ENCODE measurements at regions not wholly inside any gene's neighbourhood (a gene's known extent, or its start where the extent isn't known, plus 50 kb on each side); places are given as distances from the start of the nearest gene placed in this dataset.

- no peak for DNase-seq (ENCODE audit: low read depth)
- no peak for TF ChIP-seq CTCF (conservative IDR thresholded peaks at IDR 0.05; ENCODE audit: low read depth, low read length)
- no peak overlapping the region for H3K4me3 ChIP-seq (ENCODE audit: low read length)
Observed at GRCh38 chr2:145260674-145261073, 740.8 kb upstream of the ZEB2 start.

GRCh38 chr2:145260081-145260480 lies 740.2 kb upstream of the ZEB2 start:
- TF ChIP-seq CTCF (conservative IDR thresholded peaks at IDR 0.05; ENCODE audit: low read depth, low read length) = no peak
- H3K4me3 ChIP-seq (ENCODE audit: low read length) = no peak overlapping the region
- DNase-seq (ENCODE audit: low read depth) = no peak

GRCh38 chr2:145258903-145259579 lies 739.1 kb upstream of the ZEB2 start:
- no peak for DNase-seq (ENCODE audit: low read depth)
- TF ChIP-seq CTCF (conservative IDR thresholded peaks at IDR 0.05; ENCODE audit: low read depth, low read length) = no peak
- H3K4me3 ChIP-seq (ENCODE audit: low read length) = no peak overlapping the region

DNA sequence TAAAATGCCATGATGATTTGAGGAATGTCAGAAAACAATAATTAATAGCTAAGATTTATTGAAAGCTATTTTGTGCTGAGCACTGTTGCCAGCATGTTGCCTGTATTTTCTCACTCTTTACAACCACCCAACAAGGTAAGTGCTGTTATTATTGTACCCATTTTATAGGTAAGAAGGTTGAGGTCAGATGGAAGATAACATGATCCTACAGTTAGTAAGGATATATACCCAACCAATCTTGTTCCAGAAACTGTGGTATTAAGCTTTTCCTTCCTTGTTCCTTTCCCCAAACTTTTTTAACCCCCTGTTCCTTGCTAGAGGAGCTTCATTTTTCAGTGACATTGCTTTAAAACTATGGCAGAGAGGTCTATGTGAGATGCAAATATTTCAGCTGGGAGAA lies 738.0 kb upstream of the ZEB2 start:
- no peak for TF ChIP-seq CTCF (conservative IDR thresholded peaks at IDR 0.05; ENCODE audit: low read depth, low read length)
- DNase-seq (ENCODE audit: low read depth) = no peak
- H3K4me3 ChIP-seq (ENCODE audit: low read length) = no peak overlapping the region

DNA sequence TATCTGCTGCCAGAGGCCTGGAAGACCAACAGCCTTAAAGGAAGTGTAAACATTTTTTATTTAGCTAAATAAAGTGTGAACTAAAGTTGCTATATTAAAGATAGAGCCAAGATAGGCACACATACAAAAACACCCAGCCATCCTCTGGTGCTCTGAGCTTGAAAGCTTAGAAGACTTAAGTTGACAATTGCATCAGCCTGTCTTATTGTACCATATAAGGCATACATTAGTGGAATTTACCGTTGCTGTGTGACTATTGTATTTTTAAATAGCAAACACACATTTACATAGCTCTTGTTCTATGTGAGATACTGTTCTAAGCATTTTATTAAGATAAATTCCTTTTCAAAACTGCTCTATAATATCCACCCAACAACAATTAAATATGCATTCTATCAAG lies 736.6 kb upstream of the ZEB2 start:
- TF ChIP-seq CTCF (conservative IDR thresholded peaks at IDR 0.05; ENCODE audit: low read depth, low read length) = no peak
- no peak for DNase-seq (ENCODE audit: low read depth)
- H3K4me3 ChIP-seq (ENCODE audit: low read length) = no peak overlapping the region

DNA sequence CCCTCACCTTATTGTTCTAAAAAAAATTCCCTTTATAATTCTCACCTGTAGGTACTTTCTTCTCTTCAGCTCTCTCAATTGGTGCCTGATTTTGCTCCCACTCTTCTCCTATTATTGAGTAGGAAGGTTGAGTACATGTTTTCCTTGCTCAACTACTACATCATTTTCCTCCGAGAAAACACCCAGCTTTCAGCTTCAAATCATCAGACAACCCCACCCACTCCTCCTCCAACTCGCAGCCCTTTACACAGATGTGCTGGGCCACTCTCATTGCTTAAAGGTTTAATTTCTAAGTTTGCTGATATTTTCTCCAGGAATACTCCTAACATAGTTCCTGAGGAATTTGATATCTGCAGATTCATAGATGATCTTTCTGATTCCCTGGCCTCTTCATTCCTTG lies 734.4 kb upstream of the ZEB2 start:
- H3K4me3 ChIP-seq (ENCODE audit: low read length) = no peak overlapping the region
- no peak for DNase-seq (ENCODE audit: low read depth)
- no peak for TF ChIP-seq CTCF (conservative IDR thresholded peaks at IDR 0.05; ENCODE audit: low read depth, low read length)

DNA sequence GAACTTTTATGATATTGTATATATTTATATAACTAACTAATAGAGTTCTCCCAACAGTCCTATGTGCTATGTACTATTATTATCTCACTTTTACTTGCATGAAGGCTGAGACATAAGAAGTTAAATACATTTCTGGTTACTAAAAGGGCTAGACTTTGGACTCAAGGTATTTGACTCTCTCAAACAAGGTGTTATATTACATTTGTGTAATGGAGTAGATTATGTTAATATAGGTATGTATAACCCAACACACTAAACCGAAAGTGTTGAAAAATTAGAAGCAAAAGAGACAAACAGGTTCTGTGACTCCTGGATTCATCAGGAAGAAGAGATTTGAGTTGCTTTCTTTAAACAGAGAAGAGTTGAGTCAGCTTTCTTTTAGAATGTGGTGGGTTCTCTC lies 733.6 kb upstream of the ZEB2 start:
- no peak for TF ChIP-seq CTCF (conservative IDR thresholded peaks at IDR 0.05; ENCODE audit: low read depth, low read length)
- no peak overlapping the region for H3K4me3 ChIP-seq (ENCODE audit: low read length)
- no peak for DNase-seq (ENCODE audit: low read depth)
